Osteocyte (in vitro differentiated cells): ENCODE measurements at regions not wholly inside any gene's neighbourhood (a gene's known extent, or its start where the extent isn't known, plus 50 kb on each side); places are given as distances from the start of the nearest gene placed in this dataset.

Experiments used
- DNase-seq: peaks from one replicate; pipeline ENCODE4 v3.0.0; 2021; ENCODE audit warnings: mixed read lengths; ENCODE audit not compliant: unreplicated experiment; ENCODE audit errors: extremely low spot score
- H3K27ac Mint-ChIP-seq: one replicate; pipeline ENCODE4 v1.8.0; 2021; ENCODE audit warnings: mild to moderate bottlenecking, mixed read lengths; ENCODE audit not compliant: unreplicated experiment
- H3K27me3 Mint-ChIP-seq: one replicate; pipeline ENCODE4 v1.8.0; 2021; ENCODE audit warnings: mixed read lengths; ENCODE audit not compliant: unreplicated experiment
- H3K36me3 Mint-ChIP-seq: one replicate; pipeline ENCODE4 v1.8.0; 2021; ENCODE audit warnings: mixed read lengths; ENCODE audit not compliant: unreplicated experiment
- H3K4me1 Mint-ChIP-seq: one replicate; pipeline ENCODE4 v1.8.0; 2021; ENCODE audit warnings: mixed read lengths; ENCODE audit not compliant: unreplicated experiment
- H3K4me3 Mint-ChIP-seq: one replicate; pipeline ENCODE4 v1.8.0; 2021; ENCODE audit warnings: mild to moderate bottlenecking, moderate library complexity, mixed read lengths; ENCODE audit not compliant: unreplicated experiment
- H3K9me3 Mint-ChIP-seq: one replicate; pipeline ENCODE4 v1.8.0; 2021; ENCODE audit warnings: mixed read lengths; ENCODE audit not compliant: unreplicated experiment
- TF ChIP-seq, protein P1 (sequence below): fragments of 200-600 bp; sonication (generic); IDR thresholded peaks from 2 replicates; pipeline ENCODE4 v1.5.0; 2021; ENCODE audit warnings: antibody characterized with exemption, mild to moderate bottlenecking, moderate library complexity

DNA sequence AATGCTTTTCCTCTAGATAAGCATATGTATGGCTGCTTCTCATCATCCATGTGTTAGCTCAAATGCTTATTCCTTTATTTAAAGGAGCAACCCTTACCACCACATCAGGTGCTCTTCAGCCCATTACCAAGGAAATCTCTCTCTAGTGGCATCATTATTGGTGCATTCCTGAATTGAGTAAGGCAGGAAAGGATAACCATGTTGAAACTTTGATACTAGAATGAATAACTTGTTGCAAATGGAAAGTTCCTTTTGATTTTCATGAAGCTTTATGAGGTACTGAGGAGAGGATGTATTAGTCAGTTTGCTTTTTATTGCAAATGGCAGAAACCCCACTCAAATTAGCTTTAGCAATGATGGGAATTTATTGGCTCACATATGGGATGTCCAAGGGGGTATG is 212.3 kb upstream of the FGF13 start:
- H3K27ac Mint-ChIP-seq: no peak overlapping the region

DNA sequence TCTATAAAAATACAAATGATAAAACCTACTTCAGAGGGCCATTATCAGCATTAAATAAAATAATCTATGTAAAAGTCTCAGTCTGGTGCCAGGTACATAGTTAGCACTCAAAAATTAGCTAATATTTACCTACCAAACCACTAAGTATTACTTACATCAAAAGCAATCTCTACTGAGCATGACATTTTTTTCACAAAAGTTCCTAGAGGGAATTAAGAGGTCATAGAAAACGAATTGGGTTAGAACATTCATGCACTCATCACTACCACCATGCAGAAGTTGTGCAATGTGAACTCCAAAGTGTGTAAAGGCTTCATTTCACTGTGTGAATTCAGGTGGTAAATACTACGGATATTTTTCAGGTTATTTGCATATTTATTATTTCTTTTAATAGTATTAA is 209.5 kb upstream of the FGF13 start:
- Mint-ChIP-seq H3K27ac (no peak overlapping the region), H3K27me3 (no peaks in the 10 kb centered on the region), H3K36me3 (no peaks in the 10 kb centered on the region), H3K4me1 (no peaks in the 10 kb centered on the region), H3K4me3 (no peak overlapping the region), H3K9me3 (peaks cover 43% of the 10 kb centered on the region)
- no peak for DNase-seq
- TF ChIP-seq, protein P1, sequence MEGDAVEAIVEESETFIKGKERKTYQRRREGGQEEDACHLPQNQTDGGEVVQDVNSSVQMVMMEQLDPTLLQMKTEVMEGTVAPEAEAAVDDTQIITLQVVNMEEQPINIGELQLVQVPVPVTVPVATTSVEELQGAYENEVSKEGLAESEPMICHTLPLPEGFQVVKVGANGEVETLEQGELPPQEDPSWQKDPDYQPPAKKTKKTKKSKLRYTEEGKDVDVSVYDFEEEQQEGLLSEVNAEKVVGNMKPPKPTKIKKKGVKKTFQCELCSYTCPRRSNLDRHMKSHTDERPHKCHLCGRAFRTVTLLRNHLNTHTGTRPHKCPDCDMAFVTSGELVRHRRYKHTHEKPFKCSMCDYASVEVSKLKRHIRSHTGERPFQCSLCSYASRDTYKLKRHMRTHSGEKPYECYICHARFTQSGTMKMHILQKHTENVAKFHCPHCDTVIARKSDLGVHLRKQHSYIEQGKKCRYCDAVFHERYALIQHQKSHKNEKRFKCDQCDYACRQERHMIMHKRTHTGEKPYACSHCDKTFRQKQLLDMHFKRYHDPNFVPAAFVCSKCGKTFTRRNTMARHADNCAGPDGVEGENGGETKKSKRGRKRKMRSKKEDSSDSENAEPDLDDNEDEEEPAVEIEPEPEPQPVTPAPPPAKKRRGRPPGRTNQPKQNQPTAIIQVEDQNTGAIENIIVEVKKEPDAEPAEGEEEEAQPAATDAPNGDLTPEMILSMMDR: no peak

More for the DNA sequence above, 212.3 kb upstream of the FGF13 start:
- Mint-ChIP-seq H3K36me3 (no peaks in the 10 kb centered on the region), H3K4me1 (no peaks in the 10 kb centered on the region), H3K9me3 (peaks cover 50% of the 10 kb centered on the region), H3K27me3 (no peaks in the 10 kb centered on the region), H3K4me3 (no peak overlapping the region)
- DNase-seq: no peak
- TF ChIP-seq, protein P1: no peak

DNA sequence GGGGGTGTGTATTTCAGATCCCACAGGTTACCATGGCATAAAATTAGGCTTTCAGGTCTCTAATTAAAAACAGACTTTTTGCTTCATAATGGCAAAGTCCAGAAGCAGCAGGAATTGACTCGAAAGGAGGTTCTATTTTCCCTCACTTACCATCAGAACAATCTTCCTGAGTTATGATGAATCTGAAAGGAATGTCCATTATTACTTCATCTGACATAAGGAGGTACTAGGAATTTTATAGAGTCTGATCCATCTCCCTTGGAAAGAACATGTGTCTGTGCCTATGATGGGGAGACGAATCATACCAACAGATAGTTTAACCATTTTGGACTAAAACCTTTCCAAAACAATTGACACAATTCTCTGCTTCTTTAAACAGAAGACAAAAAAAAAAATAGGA is 206.3 kb upstream of the FGF13 start:
- no peak overlapping the region for H3K4me3 Mint-ChIP-seq
- H3K27me3 Mint-ChIP-seq: no peaks in the 10 kb centered on the region
- no peak for DNase-seq
- no peaks in the 10 kb centered on the region for H3K36me3 Mint-ChIP-seq
- H3K27ac Mint-ChIP-seq: no peak overlapping the region
- peaks cover 37% of the 10 kb centered on the region for H3K9me3 Mint-ChIP-seq
- H3K4me1 Mint-ChIP-seq: no peaks in the 10 kb centered on the region
- TF ChIP-seq, protein P1: no peak

DNA sequence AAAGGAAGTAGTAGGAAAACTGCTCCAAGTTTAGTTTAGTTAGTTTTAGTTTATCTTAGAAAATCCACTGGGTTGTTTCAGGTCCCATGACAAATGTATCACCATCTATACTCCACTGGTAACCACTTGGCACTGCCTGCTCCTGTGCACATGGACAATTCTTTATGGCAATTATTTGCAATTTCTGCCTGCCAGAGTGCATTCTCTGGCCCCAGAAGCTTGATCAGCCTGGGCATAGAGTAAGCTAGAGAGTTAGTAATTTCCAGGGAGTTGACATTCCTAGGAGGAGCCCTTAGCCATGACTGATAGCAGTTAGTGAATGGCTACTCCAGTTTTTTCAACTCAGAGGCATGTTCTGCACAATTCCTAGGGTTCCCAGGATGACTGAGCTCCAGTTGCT is 203.2 kb upstream of the FGF13 start:
- H3K36me3 Mint-ChIP-seq: no peaks in the 10 kb centered on the region
- H3K4me3 Mint-ChIP-seq: no peak overlapping the region
- no peaks in the 10 kb centered on the region for H3K27me3 Mint-ChIP-seq
- TF ChIP-seq, protein P1: no peak
- H3K4me1 Mint-ChIP-seq: no peaks in the 10 kb centered on the region
- peaks cover 26% of the 10 kb centered on the region for H3K9me3 Mint-ChIP-seq
- DNase-seq: no peak
- H3K27ac Mint-ChIP-seq: no peak overlapping the region

DNA sequence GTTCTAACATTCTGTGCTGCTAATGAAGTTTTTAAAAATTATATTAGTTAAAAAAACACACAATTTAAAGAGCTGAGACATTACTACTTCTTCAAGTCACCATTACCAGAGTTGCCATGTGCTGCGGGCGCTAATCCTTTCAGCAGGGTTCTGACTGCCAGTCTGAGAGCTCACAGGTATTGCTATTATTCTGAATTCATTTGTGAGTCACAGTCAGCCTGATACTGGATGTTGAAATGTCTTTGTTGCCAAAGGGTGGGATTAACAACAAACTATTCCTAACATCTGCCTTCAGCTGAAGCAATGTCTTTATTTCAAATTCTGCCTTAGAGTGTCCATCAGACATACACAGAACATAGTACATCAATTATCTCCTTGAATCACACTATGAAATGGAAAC is 197.1 kb upstream of the FGF13 start:
- no peaks in the 10 kb centered on the region for H3K36me3 Mint-ChIP-seq
- no peak for DNase-seq

More for the DNA sequence above, 197.1 kb upstream of the FGF13 start:
- TF ChIP-seq, protein P1: no peak
- Mint-ChIP-seq H3K27ac (no peak overlapping the region), H3K27me3 (no peaks in the 10 kb centered on the region), H3K4me1 (no peaks in the 10 kb centered on the region), H3K9me3 (peaks cover 12% of the 10 kb centered on the region), H3K4me3 (no peak overlapping the region)
